ENCODE measurements at regions not wholly inside any gene's neighbourhood (a gene's known extent, or its start where the extent isn't known, plus 50 kb on each side); places are given as distances from the start of the nearest gene placed in this dataset.

DNA sequence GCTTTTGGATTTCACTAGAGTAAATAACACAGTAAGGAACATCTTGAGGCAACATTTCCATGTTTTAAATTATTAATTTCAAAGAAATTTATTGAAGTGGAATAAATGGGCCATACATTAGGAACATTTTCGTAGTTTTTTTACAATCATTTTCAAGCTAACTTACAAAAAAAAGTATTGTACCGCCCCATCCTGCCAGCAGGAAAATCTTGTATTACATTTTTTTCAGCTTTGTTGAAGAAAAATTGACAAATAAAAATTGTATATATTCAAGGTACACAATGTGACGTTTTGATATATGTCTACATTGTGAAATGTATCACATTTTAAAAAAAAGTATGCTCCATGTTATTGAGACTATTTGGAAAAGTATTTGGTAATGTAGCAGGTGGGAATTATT, 1001.9 kb upstream of the NR2F2 start:
- TF ChIP-seq, protein P1, sequence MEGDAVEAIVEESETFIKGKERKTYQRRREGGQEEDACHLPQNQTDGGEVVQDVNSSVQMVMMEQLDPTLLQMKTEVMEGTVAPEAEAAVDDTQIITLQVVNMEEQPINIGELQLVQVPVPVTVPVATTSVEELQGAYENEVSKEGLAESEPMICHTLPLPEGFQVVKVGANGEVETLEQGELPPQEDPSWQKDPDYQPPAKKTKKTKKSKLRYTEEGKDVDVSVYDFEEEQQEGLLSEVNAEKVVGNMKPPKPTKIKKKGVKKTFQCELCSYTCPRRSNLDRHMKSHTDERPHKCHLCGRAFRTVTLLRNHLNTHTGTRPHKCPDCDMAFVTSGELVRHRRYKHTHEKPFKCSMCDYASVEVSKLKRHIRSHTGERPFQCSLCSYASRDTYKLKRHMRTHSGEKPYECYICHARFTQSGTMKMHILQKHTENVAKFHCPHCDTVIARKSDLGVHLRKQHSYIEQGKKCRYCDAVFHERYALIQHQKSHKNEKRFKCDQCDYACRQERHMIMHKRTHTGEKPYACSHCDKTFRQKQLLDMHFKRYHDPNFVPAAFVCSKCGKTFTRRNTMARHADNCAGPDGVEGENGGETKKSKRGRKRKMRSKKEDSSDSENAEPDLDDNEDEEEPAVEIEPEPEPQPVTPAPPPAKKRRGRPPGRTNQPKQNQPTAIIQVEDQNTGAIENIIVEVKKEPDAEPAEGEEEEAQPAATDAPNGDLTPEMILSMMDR (IDR thresholded peaks at IDR 0.05): no peak
- TF ChIP-seq POLR2A (IDR thresholded peaks at IDR 0.05): no peak

Measured in uterus (tissue), 2 donors.